MM.1S (cell line): ENCODE measurements at regions not wholly inside any gene's neighbourhood (a gene's known extent, or its start where the extent isn't known, plus 50 kb on each side); places are given as distances from the start of the nearest gene placed in this dataset.
"Not testable (repeated sequence)": the region's sequence is repeated elsewhere in the genome, so short reads cannot be mapped to it uniquely, and the experiment has no call there.

Source experiments
- DNase-seq: peaks from one replicate; pipeline ENCODE4 v3.0.0-alpha.2; 2015
- H2AFZ ChIP-seq: fragments of 300-600 bp; sonication (generic); 2 replicates; pipeline ENCODE4 v1.6.0; 2016; ENCODE audit warnings: antibody characterized with exemption, low read length
- H3F3A ChIP-seq: fragments of 300-600 bp; sonication (generic); 2 replicates; pipeline ENCODE4 v1.6.1; 2016; ENCODE audit warnings: mild to moderate bottlenecking, antibody characterized with exemption, low read length, moderate library complexity, mixed read lengths; ENCODE audit not compliant: insufficient read depth
- H3K27ac ChIP-seq: fragments of 300-600 bp; sonication (generic); 2 replicates; pipeline ENCODE4 v1.5.1; 2016; ENCODE audit warnings: mild to moderate bottlenecking, low read length
- H3K27me3 ChIP-seq: fragments of 300-600 bp; sonication (generic); replicated peaks from 2 replicates; pipeline ENCODE4 v1.6.0; 2016; ENCODE audit warnings: low read length; ENCODE audit not compliant: insufficient read depth
- H3K36me3 ChIP-seq: fragments of 300-600 bp; sonication (generic); replicated peaks from 2 replicates; pipeline ENCODE4 v1.6.1; 2016; ENCODE audit warnings: mild to moderate bottlenecking, low read length, mixed read lengths; ENCODE audit not compliant: insufficient read depth
- H3K4me1 ChIP-seq: fragments of 300-600 bp; sonication (generic); 2 replicates; pipeline ENCODE4 v1.6.1; 2016; ENCODE audit warnings: low read length, mixed read lengths
- H3K4me2 ChIP-seq: fragments of 300-600 bp; sonication (generic); 2 replicates; pipeline ENCODE4 v1.6.0; 2016; ENCODE audit warnings: low read depth, low read length
- H3K4me3 ChIP-seq: fragments of 300-600 bp; sonication (generic); 2 replicates; pipeline ENCODE4 v1.5.1; 2016; ENCODE audit warnings: low read length, mixed read lengths
- H3K79me2 ChIP-seq: fragments of 300-600 bp; sonication (generic); 2 replicates; pipeline ENCODE4 v1.6.1; 2016; ENCODE audit warnings: mixed run types, low read length, mixed read lengths
- H3K9ac ChIP-seq: fragments of 300-600 bp; sonication (generic); 2 replicates; pipeline ENCODE4 v1.6.1; 2016; ENCODE audit warnings: low read length, mixed read lengths
- H3K9me2 ChIP-seq: fragments of 300-600 bp; sonication (generic); replicated peaks from 2 replicates; pipeline ENCODE4 v1.6.1; 2016; ENCODE audit warnings: mild to moderate bottlenecking, low read length, mixed read lengths; ENCODE audit not compliant: insufficient read depth
- H3K9me3 ChIP-seq: fragments of 300-600 bp; sonication (generic); replicated peaks from 2 replicates; pipeline ENCODE4 v1.6.1; 2016; ENCODE audit warnings: mild to moderate bottlenecking, low read length, mixed read lengths; ENCODE audit not compliant: insufficient read depth
- H4K20me1 ChIP-seq: fragments of 300-600 bp; sonication (generic); 2 replicates; pipeline ENCODE4 v1.6.1; 2016; ENCODE audit warnings: mild to moderate bottlenecking, low read length, moderate library complexity, mixed read lengths; ENCODE audit not compliant: insufficient read depth
- EZH2 ChIP-seq: fragments of 300-600 bp; sonication (generic); optimal IDR thresholded peaks from 2 replicates; pipeline ENCODE3; 2017; ENCODE audit warnings: low read depth, mild to moderate bottlenecking, antibody characterized with exemption, low read length, mixed read lengths
- EZH2phosphoT487 ChIP-seq: fragments of 300-600 bp; sonication (generic); IDR thresholded peaks from 2 replicates; pipeline ENCODE4 v1.6.1; 2018; ENCODE audit warnings: antibody characterized with exemption, low read length
- TF ChIP-seq, protein P1 (sequence below): fragments of 300-600 bp; sonication (generic); IDR thresholded peaks from 2 replicates; pipeline ENCODE4 v1.5.1; 2016; ENCODE audit warnings: antibody characterized with exemption, low read length, mixed read lengths

- no peaks in the 10 kb centered on the region for H3K36me3 ChIP-seq
- no peaks in the 10 kb centered on the region for H3K27me3 ChIP-seq
- no peak overlapping the region for H3K27ac ChIP-seq
- H3K9ac ChIP-seq, result no peak overlapping the region
- H4K20me1 ChIP-seq, result no peaks in the 10 kb centered on the region
- H3F3A ChIP-seq, result no peaks in the 10 kb centered on the region
- TF ChIP-seq EZH2, result no peak
- no peak for TF ChIP-seq EZH2phosphoT487
- TF ChIP-seq, protein P1, sequence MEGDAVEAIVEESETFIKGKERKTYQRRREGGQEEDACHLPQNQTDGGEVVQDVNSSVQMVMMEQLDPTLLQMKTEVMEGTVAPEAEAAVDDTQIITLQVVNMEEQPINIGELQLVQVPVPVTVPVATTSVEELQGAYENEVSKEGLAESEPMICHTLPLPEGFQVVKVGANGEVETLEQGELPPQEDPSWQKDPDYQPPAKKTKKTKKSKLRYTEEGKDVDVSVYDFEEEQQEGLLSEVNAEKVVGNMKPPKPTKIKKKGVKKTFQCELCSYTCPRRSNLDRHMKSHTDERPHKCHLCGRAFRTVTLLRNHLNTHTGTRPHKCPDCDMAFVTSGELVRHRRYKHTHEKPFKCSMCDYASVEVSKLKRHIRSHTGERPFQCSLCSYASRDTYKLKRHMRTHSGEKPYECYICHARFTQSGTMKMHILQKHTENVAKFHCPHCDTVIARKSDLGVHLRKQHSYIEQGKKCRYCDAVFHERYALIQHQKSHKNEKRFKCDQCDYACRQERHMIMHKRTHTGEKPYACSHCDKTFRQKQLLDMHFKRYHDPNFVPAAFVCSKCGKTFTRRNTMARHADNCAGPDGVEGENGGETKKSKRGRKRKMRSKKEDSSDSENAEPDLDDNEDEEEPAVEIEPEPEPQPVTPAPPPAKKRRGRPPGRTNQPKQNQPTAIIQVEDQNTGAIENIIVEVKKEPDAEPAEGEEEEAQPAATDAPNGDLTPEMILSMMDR, result no peak
- H3K4me2 ChIP-seq, result no peak overlapping the region
- H3K79me2 ChIP-seq, result no peaks in the 10 kb centered on the region
- no peak for DNase-seq
- no peak overlapping the region for H3K4me3 ChIP-seq
- H3K4me1 ChIP-seq, result no peaks in the 10 kb centered on the region
- no peak overlapping the region for H2AFZ ChIP-seq
- no peaks in the 10 kb centered on the region for H3K9me2 ChIP-seq
- no peaks in the 10 kb centered on the region for H3K9me3 ChIP-seq
Observed at GRCh38 chr7:29627631-29628030, 64.0 kb downstream of the PRR15 start.

DNA sequence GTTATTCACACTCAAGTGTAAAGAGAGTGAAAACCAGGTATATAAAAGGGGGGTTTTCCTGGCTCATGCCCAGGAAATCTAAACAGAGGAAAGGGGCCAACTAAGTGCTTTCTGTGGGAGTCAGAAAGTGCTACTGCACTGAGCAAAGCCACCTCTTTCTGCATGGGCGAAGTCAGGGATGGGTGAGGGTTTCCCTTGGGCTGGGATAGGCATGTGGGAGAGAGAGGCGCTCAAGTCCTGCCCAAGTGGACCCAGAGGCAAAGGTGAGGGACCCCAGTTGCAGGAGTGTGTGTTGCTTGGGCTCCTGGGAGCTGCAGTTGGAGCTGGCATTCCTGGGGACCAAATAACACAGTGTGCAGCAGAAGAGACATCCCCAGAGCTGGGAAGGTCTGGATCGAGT lies 65.9 kb downstream of the PRR15 start:
- no peak overlapping the region for H2AFZ ChIP-seq
- no peaks in the 10 kb centered on the region for H3K27me3 ChIP-seq
- no peak for DNase-seq
- H3K79me2 ChIP-seq, result no peaks in the 10 kb centered on the region
- H3K4me2 ChIP-seq, result no peak overlapping the region
- H4K20me1 ChIP-seq, result no peaks in the 10 kb centered on the region
- no peak overlapping the region for H3K27ac ChIP-seq
- no peak overlapping the region for H3K4me3 ChIP-seq
- H3K4me1 ChIP-seq, result no peaks in the 10 kb centered on the region
- H3K36me3 ChIP-seq, result no peaks in the 10 kb centered on the region
- H3K9me2 ChIP-seq, result no peaks in the 10 kb centered on the region
- TF ChIP-seq EZH2 (no peak), EZH2phosphoT487 (no peak)
- TF ChIP-seq, protein P1, result no peak
- H3K9me3 ChIP-seq, result no peaks in the 10 kb centered on the region
- H3F3A ChIP-seq, result no peaks in the 10 kb centered on the region
- H3K9ac ChIP-seq, result no peak overlapping the region

- H4K20me1 ChIP-seq, H3K4me3 ChIP-seq, H3K9me3 ChIP-seq, H3K79me2 ChIP-seq, H3K27ac ChIP-seq, H2AFZ ChIP-seq, H3K4me2 ChIP-seq, H3K27me3 ChIP-seq, H3K9me2 ChIP-seq, H3K9ac ChIP-seq, H3K36me3 ChIP-seq: not testable (repeated sequence)
- Histone ChIP-seq H3K4me1 (peaks cover 20% of the 10 kb centered on the region), H3F3A (peaks cover 13% of the 10 kb centered on the region)
- DNase-seq, result peak; percentile 62
- TF ChIP-seq, protein P1, result peak; percentile 61
Observed at GRCh38 chr7:29635067-29636008, 71.7 kb downstream of the PRR15 start.
